Panc1 (cell line): ENCODE measurements at regions not wholly inside any gene's neighbourhood (a gene's known extent, or its start where the extent isn't known, plus 50 kb on each side); places are given as distances from the start of the nearest gene placed in this dataset.

Experiments
- ATAC-seq: fragments of 200-7000 bp; cut with Tn5 transposase; 2 replicates; pipeline ENCODE4 v1.9.1; 2020; ENCODE audit warnings: mild to moderate bottlenecking, moderate library complexity
- BruUV-seq: library from RNA; stranded (reverse); fragments of 400-500 nt; replicated peaks from 2 replicates; lab custom pipeline; 2021; lab: Mats Ljungman, UMichigan
- CTCF ChIA-PET: fragments of 300-600 bp; sonication (Branson Sonifier 250); formaldehyde crosslinking; loops from one replicate; lab custom pipeline; 2022; ENCODE audit warnings: antibody characterized with exemption; lab: Charles Lee
- POLR2A ChIA-PET: fragments of 300-600 bp; sonication (Branson Sonifier 250); formaldehyde crosslinking; loops from one replicate; lab custom pipeline; 2022; ENCODE audit warnings: antibody characterized with exemption; lab: Charles Lee
- DNase-seq: peaks from one replicate; pipeline ENCODE4 v3.0.0-alpha.2; 2010; ENCODE audit warnings: low read depth, low spot score
- H3K27ac ChIP-seq: 2 replicates; pipeline ENCODE4 v1.5.1; 2011; ENCODE audit warnings: mild to moderate bottlenecking, low read length, inconsistent platforms
- H3K27me3 ChIP-seq: fragments of 200-500 bp; sonication (Bioruptor generic); 2 replicates; pipeline ENCODE4 v1.6.0; 2014; ENCODE audit warnings: low read length, inconsistent platforms; ENCODE audit not compliant: control insufficient read depth, insufficient read depth
- H3K36me3 ChIP-seq: fragments of 200-500 bp; sonication (Bioruptor generic); 2 replicates; pipeline ENCODE4 v1.5.1; 2014; ENCODE audit warnings: inconsistent platforms, mild to moderate bottlenecking, low read length, moderate library complexity; ENCODE audit not compliant: control insufficient read depth, insufficient read depth
- H3K4me1 ChIP-seq: 2 replicates; pipeline ENCODE4 v1.5.1; 2011; ENCODE audit warnings: inconsistent platforms, mild to moderate bottlenecking, low read length, moderate library complexity; ENCODE audit not compliant: control insufficient read depth, insufficient read depth
- H3K4me3 ChIP-seq, 2 experiments: 2 replicates each; pipeline ENCODE4 v1.5.1; 2011 to 2012; ENCODE audit warnings: low read depth in 2 of 2, low read length in 2 of 2, mild to moderate bottlenecking in 2 of 2, inconsistent platforms in 1 of 2, moderate library complexity in 1 of 2
- H3K9me3 ChIP-seq: fragments of 200-500 bp; sonication (Bioruptor generic); 2 replicates; pipeline ENCODE4 v1.5.1; 2014; ENCODE audit warnings: low read depth, mild to moderate bottlenecking, inconsistent platforms, low read length, moderate library complexity; ENCODE audit not compliant: control insufficient read depth, insufficient read depth
- CTCF ChIP-seq: fragments of 450-650 bp; IDR thresholded peaks from 2 replicates; pipeline ENCODE4 v1.5.1; 2017; ENCODE audit warnings: mild to moderate bottlenecking
- POLR2AphosphoS5 ChIP-seq: IDR thresholded peaks from 2 replicates; pipeline ENCODE4 v1.6.1; 2012; ENCODE audit warnings: mild to moderate bottlenecking, low read depth, low read length, moderate library complexity
- SIN3A ChIP-seq: IDR thresholded peaks from 2 replicates; pipeline ENCODE4 v1.6.1; 2012; ENCODE audit warnings: low read depth, mild to moderate bottlenecking, low read length, moderate library complexity, borderline replicate concordance; ENCODE audit not compliant: insufficient read depth
- TCF7L2 ChIP-seq: IDR thresholded peaks from 2 replicates; pipeline ENCODE4 v1.6.1; 2011; ENCODE audit warnings: mild to moderate bottlenecking, low read depth, low read length, inconsistent platforms
- in situ Hi-C: cut with HindIII; loops from 2 replicates; pipeline ENCODE4 v1.10.0; 2016; ENCODE audit warnings: low sequenced_read_pairs, low pct_unique_long_range_greater_than_20kb
- intact Hi-C: fragments of 100-400 bp; cut with micrococcal nuclease; formaldehyde crosslinking; loops from one replicate; pipeline ENCODE4 v1.10.0; 2022; ENCODE audit not compliant: unreplicated experiment
- TF ChIP-seq, protein P1 (sequence below), 2 experiments: IDR thresholded peaks; 2 replicates each; pipeline ENCODE4 v1.6.1; 2011 to 2012; ENCODE audit warnings: low read depth in 2 of 2, control low read depth in 1 of 2, low read length in 1 of 2, mild to moderate bottlenecking in 1 of 2, moderate library complexity in 1 of 2; ENCODE audit not compliant: insufficient read depth in 1 of 2

DNA sequence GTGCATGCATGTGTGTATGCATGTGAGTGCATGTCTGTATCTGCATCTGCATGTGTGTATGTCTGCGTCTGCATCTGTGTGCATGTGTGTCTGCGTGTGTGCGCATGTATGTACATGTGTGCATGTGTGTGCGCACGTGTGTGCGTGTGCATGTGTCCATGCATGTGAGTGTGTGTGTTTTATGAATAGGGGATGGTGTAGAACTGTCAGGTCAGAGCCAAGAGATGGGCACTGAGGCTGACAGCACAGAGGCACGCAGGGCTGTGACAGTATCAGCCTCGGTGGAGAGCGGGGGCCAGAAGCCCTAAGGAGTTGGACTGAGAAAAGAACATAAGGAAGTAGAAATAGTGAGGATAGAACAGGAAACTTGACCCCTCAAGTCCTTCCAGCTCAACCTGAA lies 494.0 kb upstream of the MYT1L start:
- intact Hi-C loops, result no loop called here
- no peaks in the 10 kb centered on the region for H3K36me3 ChIP-seq
- TF ChIP-seq CTCF (no peak), SIN3A (no peak), TCF7L2 (no peak), POLR2AphosphoS5 (no peak)
- TF ChIP-seq, protein P1, sequence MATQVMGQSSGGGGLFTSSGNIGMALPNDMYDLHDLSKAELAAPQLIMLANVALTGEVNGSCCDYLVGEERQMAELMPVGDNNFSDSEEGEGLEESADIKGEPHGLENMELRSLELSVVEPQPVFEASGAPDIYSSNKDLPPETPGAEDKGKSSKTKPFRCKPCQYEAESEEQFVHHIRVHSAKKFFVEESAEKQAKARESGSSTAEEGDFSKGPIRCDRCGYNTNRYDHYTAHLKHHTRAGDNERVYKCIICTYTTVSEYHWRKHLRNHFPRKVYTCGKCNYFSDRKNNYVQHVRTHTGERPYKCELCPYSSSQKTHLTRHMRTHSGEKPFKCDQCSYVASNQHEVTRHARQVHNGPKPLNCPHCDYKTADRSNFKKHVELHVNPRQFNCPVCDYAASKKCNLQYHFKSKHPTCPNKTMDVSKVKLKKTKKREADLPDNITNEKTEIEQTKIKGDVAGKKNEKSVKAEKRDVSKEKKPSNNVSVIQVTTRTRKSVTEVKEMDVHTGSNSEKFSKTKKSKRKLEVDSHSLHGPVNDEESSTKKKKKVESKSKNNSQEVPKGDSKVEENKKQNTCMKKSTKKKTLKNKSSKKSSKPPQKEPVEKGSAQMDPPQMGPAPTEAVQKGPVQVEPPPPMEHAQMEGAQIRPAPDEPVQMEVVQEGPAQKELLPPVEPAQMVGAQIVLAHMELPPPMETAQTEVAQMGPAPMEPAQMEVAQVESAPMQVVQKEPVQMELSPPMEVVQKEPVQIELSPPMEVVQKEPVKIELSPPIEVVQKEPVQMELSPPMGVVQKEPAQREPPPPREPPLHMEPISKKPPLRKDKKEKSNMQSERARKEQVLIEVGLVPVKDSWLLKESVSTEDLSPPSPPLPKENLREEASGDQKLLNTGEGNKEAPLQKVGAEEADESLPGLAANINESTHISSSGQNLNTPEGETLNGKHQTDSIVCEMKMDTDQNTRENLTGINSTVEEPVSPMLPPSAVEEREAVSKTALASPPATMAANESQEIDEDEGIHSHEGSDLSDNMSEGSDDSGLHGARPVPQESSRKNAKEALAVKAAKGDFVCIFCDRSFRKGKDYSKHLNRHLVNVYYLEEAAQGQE (IDR thresholded peaks at IDR 0.05; ENCODE audit: insufficient read depth in 1 of 2, low read depth in 2 of 2, low read length in 1 of 2), result no peak
- H3K27me3 ChIP-seq, result no peaks in the 10 kb centered on the region
- no peak overlapping the region for H3K4me3 ChIP-seq
- POLR2A ChIA-PET, result no interaction called here
- H3K4me1 ChIP-seq, result no peaks in the 10 kb centered on the region
- in situ Hi-C loops, result no loop called here
- DNase-seq (no peak), ATAC-seq (no peak)
- H3K27ac ChIP-seq, result no peak overlapping the region
- CTCF ChIA-PET, result no interaction called here
- BruUV-seq, result no TSS peak
- no peaks in the 10 kb centered on the region; the same call in 1 of the 2 replicates for H3K9me3 ChIP-seq

DNA sequence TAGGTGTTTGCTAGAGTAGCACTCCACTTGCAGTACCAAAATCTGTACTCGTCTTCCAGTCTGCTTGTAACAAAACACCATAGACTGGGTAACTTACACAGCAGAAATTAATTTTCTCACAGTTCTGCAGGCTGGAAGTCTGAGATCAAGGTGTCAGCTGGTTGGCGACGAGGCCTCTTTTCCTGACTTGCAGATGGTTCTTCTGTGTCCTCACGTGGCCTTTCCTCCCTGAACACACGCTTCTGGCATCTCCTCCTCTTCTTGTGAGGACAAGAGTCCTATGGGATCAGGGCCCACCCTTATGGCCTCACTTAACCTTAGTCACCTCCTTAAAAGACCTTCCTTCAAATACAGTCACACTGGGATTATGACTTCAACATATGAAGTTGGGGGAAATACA lies 493.5 kb upstream of the MYT1L start:
- no peak overlapping the region for H3K27ac ChIP-seq
- in situ Hi-C loops, result no loop called here
- H3K4me1 ChIP-seq, result no peaks in the 10 kb centered on the region
- POLR2A ChIA-PET, result no interaction called here
- H3K27me3 ChIP-seq, result no peaks in the 10 kb centered on the region
- TF ChIP-seq CTCF, result no peak
- no peak for TF ChIP-seq POLR2AphosphoS5
- no peak for TF ChIP-seq TCF7L2
- no peak for TF ChIP-seq SIN3A
- TF ChIP-seq, protein P1 (IDR thresholded peaks at IDR 0.05; ENCODE audit: insufficient read depth in 1 of 2, low read depth in 2 of 2, low read length in 1 of 2), result no peak
- CTCF ChIA-PET, result no interaction called here
- no peak for DNase-seq
- BruUV-seq, result no TSS peak
- no peaks in the 10 kb centered on the region for H3K36me3 ChIP-seq
- no peak for ATAC-seq
- intact Hi-C loops, result no loop called here
- no peaks in the 10 kb centered on the region; the same call in 1 of the 2 replicates for H3K9me3 ChIP-seq
- H3K4me3 ChIP-seq, result no peak overlapping the region
